ENCODE measurements at regions not wholly inside any gene's neighbourhood (a gene's known extent, or its start where the extent isn't known, plus 50 kb on each side); places are given as distances from the start of the nearest gene placed in this dataset.
"Not testable (repeated sequence)": the region's sequence is repeated elsewhere in the genome, so short reads cannot be mapped to it uniquely, and the experiment has no call there.

GRCh38 chr11:34001557-34002064 lies 49.9 kb upstream of the CAPRIN1 start:
- DNase-seq: no peak

DNA sequence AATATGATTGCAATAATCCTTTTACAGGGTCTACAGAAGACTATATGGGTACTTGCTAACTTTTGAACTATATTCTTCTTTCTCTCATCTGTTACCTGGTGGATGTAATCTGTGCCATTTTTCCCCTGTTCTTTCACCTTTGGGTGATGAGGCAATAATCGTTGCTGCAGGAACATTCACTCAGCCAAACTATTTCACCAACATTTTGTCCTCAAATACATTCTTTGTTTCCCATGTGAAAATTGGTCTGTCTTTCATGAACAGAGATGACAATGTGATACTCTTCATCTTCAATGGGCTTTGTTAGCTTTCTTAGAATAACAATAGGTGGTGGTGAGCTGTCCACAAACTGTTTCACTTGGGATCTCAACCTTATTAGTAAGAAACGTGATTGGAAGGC lies 52.1 kb upstream of the CAPRIN1 start:
- no peak for DNase-seq

DNA sequence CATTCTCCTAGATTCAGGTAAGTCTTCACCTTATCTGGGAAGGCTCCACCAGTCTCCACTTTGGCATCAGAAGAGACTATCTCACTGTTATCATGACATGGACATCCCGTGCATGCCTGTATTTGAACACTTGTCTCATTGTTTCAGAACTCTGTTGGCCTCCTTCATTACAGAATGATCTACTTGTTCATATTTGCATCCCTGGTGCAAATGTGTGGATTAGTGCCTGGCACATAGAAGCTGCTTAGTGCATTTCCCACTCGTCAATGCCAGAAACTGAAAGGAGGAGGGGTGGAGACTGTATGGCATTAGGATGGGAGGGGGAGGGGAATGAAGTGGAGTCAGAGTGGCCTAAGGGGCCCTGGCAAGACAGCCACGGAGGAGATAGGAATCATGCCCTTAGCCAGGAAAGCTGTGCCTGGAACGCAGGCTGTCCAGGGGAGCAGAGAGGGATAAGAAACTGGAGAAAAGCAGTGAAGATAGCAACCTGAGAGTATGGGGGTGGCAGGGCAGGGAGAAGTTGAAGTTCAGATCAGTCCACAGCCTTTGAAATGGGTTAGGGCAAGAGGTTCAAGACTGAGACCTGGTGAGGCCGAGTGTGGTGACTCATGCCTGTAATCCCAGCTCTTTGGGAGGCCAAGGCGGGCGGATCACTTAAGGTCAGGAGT lies 53.8 kb upstream of the CAPRIN1 start:
- DNase-seq: no peak

GRCh38 chr11:33996498-33997454 lies 54.8 kb upstream of the CAPRIN1 start:
- peak; percentile 65 for DNase-seq

DNA sequence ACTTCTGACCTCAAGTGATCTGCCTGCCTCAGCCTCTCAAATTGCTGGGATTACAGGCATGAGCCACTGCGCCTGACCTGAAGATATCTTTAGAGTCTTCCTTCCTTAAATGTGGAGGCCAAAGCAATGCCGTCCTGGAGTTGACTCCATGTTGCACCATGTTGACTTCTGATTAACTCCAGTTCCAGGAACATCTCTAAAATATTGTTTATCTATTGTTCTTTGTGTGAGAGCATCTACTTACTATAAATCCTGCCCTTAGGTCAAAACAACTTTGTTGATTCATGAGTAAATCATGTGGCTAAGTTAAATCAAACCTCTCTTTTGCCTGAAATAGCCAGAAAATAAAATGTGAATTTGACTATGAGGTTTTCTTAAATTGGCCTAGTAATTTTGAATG lies 56.6 kb upstream of the CAPRIN1 start:
- DNase-seq: no peak

DNA sequence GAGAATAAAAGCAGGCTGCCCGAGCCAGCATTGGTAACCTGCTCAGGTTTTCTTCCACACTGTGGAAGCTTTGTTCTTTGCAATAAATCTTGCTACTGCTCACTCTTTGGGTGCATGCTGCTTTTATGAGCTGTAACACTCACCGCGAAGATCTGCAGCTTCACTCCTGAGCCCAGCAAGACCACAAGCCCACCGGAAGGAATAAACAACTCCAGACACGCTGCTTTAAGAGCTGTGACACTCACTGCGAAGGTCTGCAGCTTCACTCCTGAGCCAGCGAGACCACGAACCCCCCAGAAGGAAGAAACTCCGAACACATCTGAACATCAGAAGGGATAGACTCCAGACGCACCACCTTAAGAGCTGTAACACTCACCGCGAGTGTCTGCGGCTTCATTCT lies 60.4 kb upstream of the CAPRIN1 start:
- DNase-seq: not testable (repeated sequence)

- not testable (repeated sequence) for DNase-seq
Observed at GRCh38 chr11:33990131-33990530, 61.4 kb upstream of the CAPRIN1 start.

DNA sequence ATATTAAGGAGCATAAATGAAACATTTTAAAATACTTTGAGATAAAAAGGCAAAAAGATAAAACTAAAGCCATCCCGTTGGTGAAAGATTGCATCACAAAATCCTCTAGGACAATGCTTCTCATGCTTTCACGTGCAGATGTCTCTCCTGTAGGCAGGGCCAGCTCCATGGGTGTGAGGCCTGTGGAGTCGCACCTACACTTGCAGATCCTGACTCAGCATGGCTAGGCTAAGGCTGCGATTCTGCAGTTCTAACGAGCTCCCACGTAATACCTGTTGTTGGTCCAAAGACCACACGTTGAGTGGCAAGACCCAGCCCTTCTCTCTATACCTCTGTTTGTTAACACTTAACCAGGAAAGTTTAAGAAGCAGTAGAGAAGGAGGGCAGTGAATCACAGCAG lies 62.1 kb upstream of the CAPRIN1 start:
- DNase-seq: no peak

DNA sequence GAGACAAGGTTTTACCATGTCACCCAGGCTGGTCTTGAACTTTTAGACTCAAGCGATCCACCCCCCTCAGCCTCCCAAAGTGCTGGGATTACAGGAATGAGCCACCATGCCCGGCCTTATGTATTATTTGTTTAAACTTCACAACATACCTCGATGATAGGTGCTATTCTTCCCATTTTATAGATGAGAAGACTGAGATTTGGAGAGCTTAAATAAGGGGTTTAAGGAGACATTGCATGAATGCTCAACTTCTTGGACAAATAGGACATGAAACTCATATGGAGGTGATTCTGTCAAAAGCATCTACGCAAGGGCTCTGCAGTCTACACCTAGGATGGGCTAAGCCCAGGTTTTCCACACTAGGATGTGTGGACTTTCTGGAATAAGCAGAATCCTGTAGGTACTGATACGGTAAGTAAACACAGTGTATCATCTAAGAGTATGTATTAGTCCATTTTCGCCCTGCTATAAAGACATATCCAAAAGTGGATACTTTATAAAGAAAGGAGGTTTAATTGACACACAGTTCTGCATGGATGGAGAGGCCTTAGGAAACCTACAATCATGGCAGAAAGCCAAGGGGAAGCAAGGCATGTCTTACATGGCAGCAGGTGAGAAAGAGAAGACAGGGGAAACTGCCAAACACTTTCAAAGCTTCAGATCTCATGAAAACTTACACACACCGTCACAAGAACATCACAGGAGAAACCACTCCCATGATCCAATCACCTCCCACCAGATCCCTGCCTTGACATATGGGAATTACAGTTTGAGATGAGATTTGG lies 62.8 kb upstream of the CAPRIN1 start:
- no peak for DNase-seq

DNA sequence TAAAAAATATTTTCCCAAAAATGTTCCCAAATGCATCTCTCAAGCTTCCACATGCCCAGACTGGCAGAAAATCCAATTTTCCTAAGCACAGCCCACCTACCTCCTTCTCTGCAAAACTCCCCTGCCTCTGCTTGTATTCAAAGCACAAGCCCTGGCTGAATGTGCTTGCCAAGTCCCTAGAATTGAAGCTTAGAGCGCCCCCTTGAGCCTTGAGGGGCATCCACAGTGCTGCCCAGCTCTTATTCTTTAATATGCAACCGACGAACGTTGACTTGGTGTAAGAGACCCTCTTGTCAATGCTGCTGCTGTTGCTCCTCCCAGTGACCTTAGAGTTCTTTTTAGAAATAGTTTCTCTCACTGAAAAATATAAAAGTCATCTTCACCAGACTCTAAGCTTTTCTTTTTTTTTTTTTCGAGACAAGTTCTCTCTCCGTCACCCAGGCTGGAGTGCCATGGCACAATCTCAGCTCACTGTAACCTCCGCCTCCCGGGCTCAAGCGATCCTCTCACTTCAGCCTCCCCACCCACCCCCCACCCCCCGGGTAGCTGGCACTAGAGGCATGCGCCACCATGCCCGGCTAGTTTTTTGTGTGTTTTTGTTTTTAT lies 63.5 kb upstream of the CAPRIN1 start:
- peak; percentile 60 for DNase-seq

DNA sequence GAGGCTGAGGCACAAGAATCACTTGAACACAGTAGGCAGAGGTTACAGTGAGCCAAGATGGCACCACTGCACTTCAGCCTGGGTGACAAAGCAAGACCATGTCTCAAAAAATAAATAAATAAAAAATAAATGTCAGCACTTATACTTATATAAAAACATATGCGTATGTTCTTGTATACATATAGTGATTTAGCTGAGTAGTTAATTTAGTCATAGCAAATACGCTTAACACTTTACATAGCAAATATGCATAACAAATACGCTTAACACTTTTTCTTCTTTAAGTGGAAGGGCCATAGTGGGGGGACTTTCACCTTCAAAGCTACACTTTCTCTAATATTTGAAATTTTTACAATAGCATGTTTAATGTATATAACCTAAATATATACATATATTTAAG lies 64.0 kb upstream of the CAPRIN1 start:
- no peak for DNase-seq

DNA sequence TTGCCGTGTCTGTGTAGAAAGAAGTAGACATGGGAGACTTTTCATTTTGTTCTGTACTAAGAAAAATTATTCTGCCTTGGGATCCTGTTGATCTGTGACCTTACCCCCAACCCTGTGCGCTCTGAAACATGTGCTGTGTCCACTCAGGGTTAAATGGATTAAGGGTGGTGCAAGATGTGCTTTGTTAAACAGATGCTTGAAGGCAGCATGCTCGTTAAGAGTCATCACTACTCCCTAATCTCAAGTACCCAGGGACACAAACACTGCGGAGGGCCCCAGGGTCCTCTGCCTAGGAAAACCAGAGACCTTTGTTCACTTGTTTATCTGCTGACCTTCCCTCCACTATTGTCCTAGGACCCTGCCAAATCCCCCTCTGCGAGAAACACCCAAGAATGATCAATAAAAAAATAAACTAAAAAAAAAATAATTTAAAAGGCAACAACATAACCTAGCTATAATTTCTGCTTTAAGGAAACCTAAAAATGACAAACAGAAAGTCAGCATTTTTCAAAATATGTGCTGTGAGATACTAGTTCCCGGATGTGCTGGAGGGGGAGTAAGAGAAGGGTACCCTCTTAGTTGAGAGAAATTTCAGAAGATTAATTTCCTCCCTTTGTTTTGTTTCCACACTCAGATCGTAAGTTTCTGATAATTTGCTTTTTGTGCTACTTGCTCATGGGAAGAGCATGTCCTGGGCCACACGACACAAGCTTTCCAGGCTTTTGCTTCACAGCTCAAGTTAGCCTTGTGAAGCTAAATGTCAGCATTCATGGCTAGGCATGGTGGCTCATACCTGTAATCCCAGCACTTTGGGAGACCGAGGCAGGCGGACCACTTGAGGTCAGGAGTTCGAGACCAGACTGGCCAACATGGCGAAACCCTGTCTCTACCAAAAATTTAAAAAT lies 64.7 kb upstream of the CAPRIN1 start:
- DNase-seq: not testable (repeated sequence)

DNA sequence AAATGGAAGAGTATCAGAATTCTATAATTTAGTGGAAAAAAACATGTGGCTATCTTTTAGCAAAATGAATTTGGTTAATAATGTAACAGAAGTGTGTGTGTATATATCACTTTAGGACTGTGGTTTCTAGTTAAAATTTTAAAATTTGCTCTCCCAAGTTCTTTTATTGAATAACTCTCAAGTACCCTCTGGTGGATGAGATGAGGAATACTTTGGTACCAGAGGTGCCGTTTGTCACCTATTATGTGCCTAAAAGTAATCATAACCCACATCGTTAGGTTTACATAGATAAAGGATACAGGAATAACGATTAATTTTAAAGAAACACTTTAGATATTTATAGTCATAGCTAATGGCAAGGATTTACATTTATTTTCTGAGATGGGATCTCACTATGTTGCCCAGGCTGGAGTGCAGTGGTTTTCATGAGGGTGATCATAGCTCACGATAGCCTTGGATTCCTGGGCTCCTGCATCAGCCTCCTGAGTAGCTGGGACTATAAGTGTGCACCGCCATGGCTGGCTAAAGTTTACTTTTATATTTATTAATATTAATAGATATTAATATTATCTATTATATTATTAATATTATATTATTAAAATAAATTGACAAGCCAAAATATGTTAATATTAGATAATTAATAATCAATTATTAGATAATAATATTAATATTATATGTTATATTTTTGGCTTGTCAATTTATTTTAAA lies 66.7 kb upstream of the CAPRIN1 start:
- no peak for DNase-seq

DNA sequence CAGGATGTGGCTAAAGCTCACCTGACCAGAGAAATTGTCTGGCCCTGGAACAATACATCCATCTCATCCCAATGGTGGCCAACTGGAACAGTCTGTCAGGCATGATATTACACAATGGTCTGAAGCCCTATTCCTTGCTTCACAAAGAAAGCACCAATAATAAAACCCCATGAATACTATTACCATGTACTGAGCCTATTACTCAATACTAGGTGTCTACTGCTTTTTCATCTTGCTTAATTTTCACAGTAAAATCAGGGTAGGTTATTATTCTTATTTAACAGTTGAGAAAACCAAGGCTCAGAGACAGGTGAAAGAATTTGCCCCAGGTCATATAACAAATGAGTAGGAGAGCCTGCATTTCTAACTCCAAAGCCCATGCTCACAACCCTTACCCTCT lies 68.9 kb upstream of the CAPRIN1 start:
- DNase-seq: no peak

GRCh38 chr11:33980897-33981296 lies 70.6 kb upstream of the CAPRIN1 start:
- DNase-seq: no peak

GRCh38 chr11:33978376-33978775 lies 73.2 kb upstream of the CAPRIN1 start:
- DNase-seq: no peak

DNA sequence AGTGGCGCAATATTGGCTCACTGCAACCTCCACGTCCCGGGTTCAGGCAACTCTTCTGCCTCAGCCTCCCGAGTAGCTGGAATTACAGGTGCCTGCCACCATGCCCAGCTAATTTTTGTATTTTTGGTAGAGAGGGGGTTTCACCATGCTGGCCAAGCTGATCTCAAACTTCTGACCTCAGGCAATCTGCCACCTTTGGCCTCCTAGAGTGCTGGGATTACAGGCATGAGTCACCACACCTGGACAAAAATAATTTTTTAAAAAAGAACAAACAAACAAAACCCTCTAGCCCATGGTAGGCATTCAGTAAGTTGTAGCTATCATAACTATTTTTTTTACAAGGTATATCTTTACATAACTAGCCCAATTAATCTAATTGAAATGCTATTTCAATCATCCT lies 73.9 kb upstream of the CAPRIN1 start:
- no peak for DNase-seq

GRCh38 chr11:33976495-33977199 lies 74.9 kb upstream of the CAPRIN1 start:
- DNase-seq: no peak

DNA sequence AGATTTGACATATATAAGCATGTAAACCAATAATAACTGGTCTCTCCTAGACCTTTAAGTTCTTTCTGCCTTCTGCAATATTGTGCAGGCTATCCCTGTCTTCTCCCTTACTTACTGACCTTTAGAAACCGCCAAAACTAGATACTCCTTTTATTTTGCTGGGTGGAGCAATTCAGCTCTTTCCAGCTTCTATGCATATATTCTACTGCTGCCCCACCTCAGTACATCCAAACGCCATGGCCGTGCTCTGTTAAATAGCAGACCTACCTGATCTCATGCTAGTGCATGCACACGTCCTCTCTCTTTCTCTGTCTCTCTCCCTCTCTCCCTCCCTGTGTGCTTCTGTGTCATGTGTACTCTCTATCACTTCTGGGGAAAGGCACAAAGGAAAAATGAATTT lies 76.7 kb upstream of the CAPRIN1 start:
- no peak for DNase-seq

DNA sequence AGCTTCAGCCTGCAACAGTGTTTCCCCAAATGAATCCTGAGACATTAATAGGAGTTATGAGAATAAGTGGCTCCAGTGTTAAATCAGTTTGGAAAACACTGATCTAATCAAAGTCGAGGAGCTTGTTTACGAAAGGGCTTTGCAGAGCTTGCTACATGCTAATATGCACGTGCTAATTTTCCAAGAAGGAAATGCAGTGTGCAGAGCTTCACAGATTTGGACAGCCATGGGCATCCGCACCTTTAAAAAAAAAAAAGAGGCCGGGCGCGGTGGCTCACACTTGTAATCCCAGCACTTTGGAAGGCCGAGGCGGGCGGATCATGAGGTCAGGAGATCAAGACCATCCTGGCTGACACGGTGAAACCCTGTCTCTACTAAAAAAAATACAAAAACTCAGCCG lies 79.7 kb upstream of the LMO2 start:
- not testable (repeated sequence) for DNase-seq
